Parathyroid adenoma (tissue), 2 donors: ENCODE measurements at regions not wholly inside any gene's neighbourhood (a gene's known extent, or its start where the extent isn't known, plus 50 kb on each side); places are given as distances from the start of the nearest gene placed in this dataset.

ENCODE experiments used
- H2AFZ ChIP-seq: fragments of 300-600 bp; sonication (generic); one replicate; pipeline ENCODE4 v1.7.0; 2017; ENCODE audit warnings: antibody characterized with exemption, mild to moderate bottlenecking
- H3K27ac ChIP-seq: fragments of 300-600 bp; sonication (generic); one replicate; pipeline ENCODE4 v1.7.0; 2017
- H3K27me3 ChIP-seq: fragments of 300-600 bp; sonication (generic); one replicate; pipeline ENCODE4 v1.7.0; 2017; ENCODE audit warnings: low read length; ENCODE audit not compliant: control insufficient read depth, insufficient read depth
- H3K36me3 ChIP-seq: fragments of 300-600 bp; sonication (generic); one replicate; pipeline ENCODE4 v1.7.0; 2017; ENCODE audit warnings: low read length; ENCODE audit not compliant: control insufficient read depth, insufficient read depth
- H3K4me1 ChIP-seq: fragments of 300-600 bp; sonication (generic); one replicate; pipeline ENCODE4 v1.7.0; 2017; ENCODE audit warnings: control low read depth
- H3K4me2 ChIP-seq: fragments of 300-600 bp; sonication (generic); one replicate; pipeline ENCODE4 v1.7.0; 2017; ENCODE audit warnings: low read length
- H3K4me3 ChIP-seq: fragments of 300-600 bp; sonication (generic); one replicate; pipeline ENCODE4 v1.7.0; 2017; ENCODE audit warnings: low read depth, low read length
- H3K79me2 ChIP-seq: fragments of 300-600 bp; sonication (generic); one replicate; pipeline ENCODE4 v1.7.0; 2017; ENCODE audit warnings: control low read depth
- H3K9ac ChIP-seq: fragments of 300-600 bp; sonication (generic); one replicate; pipeline ENCODE4 v1.7.0; 2017; ENCODE audit warnings: mild to moderate bottlenecking
- H3K9me3 ChIP-seq: fragments of 300-600 bp; sonication (generic); one replicate; pipeline ENCODE4 v1.7.0; 2017; ENCODE audit warnings: low read length; ENCODE audit not compliant: control insufficient read depth
- TF ChIP-seq, protein P1 (sequence below): fragments of 300-600 bp; sonication (generic); IDR thresholded peaks from one replicate; pipeline ENCODE4 v1.7.0; 2017; ENCODE audit warnings: antibody characterized with exemption, mild to moderate bottlenecking
- donor health status: primary hyperparathyroidism.

DNA sequence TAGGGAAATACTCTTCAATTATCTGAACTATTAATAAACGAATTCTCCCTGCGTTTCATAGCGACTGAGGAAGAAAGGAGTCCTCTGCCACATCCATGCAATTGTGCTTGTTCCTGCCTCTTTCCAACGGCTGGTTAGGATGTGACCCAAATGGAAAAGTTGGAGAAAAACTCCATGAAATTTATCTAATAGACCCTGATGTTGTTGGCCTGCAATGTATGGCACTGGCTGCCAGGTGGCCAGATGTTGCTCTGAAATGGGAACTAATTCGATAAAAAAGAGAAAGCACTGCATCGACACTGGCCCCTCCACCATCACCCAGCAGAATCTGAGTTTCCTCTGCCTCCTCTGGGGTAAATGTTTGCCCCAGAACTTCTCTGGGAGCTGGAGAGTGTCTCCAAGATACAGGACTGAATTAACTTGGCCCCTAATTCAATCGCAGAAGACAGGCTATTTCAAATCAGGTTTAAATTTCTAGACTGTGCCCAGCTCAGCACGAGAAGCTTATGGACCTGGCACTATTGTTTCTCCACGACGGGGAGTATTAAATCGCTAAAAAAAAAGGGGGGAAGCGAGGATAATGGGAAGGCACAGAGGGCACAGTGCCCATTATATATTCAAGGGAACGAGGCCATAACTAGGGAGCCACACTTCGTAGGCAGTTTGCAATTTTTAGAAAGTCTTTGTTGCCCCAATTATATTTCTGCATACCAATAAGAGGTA is 103.9 kb downstream of the ZIC5 start:
- H3K27ac ChIP-seq, result no peak overlapping the region
- TF ChIP-seq, protein P1, sequence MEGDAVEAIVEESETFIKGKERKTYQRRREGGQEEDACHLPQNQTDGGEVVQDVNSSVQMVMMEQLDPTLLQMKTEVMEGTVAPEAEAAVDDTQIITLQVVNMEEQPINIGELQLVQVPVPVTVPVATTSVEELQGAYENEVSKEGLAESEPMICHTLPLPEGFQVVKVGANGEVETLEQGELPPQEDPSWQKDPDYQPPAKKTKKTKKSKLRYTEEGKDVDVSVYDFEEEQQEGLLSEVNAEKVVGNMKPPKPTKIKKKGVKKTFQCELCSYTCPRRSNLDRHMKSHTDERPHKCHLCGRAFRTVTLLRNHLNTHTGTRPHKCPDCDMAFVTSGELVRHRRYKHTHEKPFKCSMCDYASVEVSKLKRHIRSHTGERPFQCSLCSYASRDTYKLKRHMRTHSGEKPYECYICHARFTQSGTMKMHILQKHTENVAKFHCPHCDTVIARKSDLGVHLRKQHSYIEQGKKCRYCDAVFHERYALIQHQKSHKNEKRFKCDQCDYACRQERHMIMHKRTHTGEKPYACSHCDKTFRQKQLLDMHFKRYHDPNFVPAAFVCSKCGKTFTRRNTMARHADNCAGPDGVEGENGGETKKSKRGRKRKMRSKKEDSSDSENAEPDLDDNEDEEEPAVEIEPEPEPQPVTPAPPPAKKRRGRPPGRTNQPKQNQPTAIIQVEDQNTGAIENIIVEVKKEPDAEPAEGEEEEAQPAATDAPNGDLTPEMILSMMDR, result no peak
- no peaks in the 10 kb centered on the region for H3K9me3 ChIP-seq

DNA sequence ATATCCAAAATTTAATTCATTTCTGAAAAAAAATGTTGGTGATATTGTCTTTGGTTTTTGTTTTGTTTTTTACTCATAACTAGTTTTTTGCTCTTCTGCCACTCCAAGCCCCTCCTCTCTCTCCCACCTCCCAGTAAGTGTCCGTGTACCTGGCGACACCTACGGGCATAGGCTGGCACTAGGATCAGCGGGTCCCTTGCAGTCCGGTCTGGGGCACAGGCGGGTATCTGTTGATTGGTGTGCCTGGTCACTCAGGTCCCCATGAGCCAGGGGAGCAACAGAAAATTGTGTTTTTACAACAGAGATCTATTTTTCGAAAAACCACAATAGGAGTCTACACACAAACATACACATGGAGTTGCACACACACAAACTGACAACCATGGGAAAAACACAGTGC is 104.8 kb downstream of the ZIC5 start:
- no peak overlapping the region for H3K4me3 ChIP-seq
- H2AFZ ChIP-seq, result no peak overlapping the region
- no peaks in the 10 kb centered on the region for H3K4me1 ChIP-seq
- no peaks in the 10 kb centered on the region for H3K36me3 ChIP-seq
- H3K79me2 ChIP-seq, result no peaks in the 10 kb centered on the region
- H3K27ac ChIP-seq, result no peak overlapping the region
- no peak overlapping the region for H3K9ac ChIP-seq
- TF ChIP-seq, protein P1, result no peak
- no peaks in the 10 kb centered on the region for H3K9me3 ChIP-seq
- no peaks in the 10 kb centered on the region for H3K27me3 ChIP-seq
- no peak overlapping the region for H3K4me2 ChIP-seq

More for the DNA sequence above, 103.9 kb downstream of the ZIC5 start:
- no peaks in the 10 kb centered on the region for H3K36me3 ChIP-seq
- H3K4me3 ChIP-seq, result no peak overlapping the region
- no peaks in the 10 kb centered on the region for H3K4me1 ChIP-seq
- no peak overlapping the region for H3K9ac ChIP-seq
- H3K4me2 ChIP-seq, result no peak overlapping the region
- no peaks in the 10 kb centered on the region for H3K79me2 ChIP-seq
- no peaks in the 10 kb centered on the region for H3K27me3 ChIP-seq
- H2AFZ ChIP-seq, result no peak overlapping the region

DNA sequence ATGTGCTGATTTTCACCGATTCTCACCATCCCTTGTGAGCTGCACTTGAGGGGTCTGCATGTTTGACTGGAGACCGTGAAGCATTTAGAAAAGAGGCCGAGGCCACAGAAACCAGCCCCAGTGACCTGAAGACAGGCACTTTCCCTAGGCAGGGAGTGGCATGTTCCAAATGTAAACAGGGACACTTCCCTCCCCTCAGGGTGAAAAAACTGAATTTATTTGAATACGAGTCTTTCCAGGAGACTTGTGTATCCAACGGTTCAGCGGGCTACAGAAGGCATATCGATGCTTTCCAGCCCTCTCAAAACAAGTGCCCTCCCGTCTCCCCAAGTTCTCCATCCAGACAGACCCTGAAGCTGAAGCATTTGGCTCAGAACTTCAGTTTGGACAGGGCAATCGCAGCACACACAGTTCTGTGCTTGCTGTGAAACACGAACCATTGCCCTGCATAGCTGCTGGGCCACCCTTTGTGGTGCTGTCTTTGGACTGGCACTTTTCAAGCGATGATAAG is 106.1 kb downstream of the ZIC5 start:
- Histone ChIP-seq H3K9me3 (no peaks in the 10 kb centered on the region), H3K79me2 (no peaks in the 10 kb centered on the region), H3K4me1 (no peaks in the 10 kb centered on the region)

DNA sequence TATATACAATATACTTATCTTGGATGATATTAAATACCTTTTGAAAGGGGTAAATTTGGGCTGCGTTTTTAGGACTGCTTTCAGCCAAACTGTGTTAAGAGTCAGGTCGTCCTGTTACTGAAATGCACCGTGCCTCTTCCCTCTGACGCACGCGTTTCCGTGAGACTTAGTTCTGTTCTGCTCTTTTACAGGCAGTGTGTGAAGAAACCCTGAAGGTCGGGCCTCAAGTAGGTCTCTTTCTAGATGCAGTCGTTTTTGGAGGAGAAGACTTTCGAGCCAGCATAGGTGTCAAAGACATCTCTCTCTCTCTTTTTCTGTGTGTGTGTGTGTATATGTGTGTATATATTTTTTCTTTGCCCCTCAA is 107.0 kb downstream of the ZIC5 start:
- H3K9ac ChIP-seq, result no peak overlapping the region
- no peak overlapping the region for H3K27ac ChIP-seq
- H3K4me2 ChIP-seq, result no peak overlapping the region
- H3K4me1 ChIP-seq, result no peaks in the 10 kb centered on the region
- H2AFZ ChIP-seq, result no peak overlapping the region
- TF ChIP-seq, protein P1, result no peak
- H3K36me3 ChIP-seq, result no peaks in the 10 kb centered on the region
- H3K27me3 ChIP-seq, result no peaks in the 10 kb centered on the region
- no peak overlapping the region for H3K4me3 ChIP-seq
- no peaks in the 10 kb centered on the region for H3K9me3 ChIP-seq
- H3K79me2 ChIP-seq, result no peaks in the 10 kb centered on the region

More for the DNA sequence above, 106.1 kb downstream of the ZIC5 start:
- Histone ChIP-seq H3K27ac (no peak overlapping the region), H3K36me3 (no peaks in the 10 kb centered on the region), H3K27me3 (no peaks in the 10 kb centered on the region), H3K9ac (no peak overlapping the region), H3K4me3 (no peak overlapping the region), H2AFZ (no peak overlapping the region), H3K4me2 (no peak overlapping the region)
- TF ChIP-seq, protein P1, result no peak
